ENCODE measurements at regions not wholly inside any gene's neighbourhood (a gene's known extent, or its start where the extent isn't known, plus 50 kb on each side); places are given as distances from the start of the nearest gene placed in this dataset.
A peak's percentile ranks its signal among the peaks of the same experiment; 100 is the strongest.

GRCh38 chr10:3691482-3691881, 93.5 kb downstream of the KLF6 start:
- no peak for DNase-seq (ENCODE audit: low read depth)

DNA sequence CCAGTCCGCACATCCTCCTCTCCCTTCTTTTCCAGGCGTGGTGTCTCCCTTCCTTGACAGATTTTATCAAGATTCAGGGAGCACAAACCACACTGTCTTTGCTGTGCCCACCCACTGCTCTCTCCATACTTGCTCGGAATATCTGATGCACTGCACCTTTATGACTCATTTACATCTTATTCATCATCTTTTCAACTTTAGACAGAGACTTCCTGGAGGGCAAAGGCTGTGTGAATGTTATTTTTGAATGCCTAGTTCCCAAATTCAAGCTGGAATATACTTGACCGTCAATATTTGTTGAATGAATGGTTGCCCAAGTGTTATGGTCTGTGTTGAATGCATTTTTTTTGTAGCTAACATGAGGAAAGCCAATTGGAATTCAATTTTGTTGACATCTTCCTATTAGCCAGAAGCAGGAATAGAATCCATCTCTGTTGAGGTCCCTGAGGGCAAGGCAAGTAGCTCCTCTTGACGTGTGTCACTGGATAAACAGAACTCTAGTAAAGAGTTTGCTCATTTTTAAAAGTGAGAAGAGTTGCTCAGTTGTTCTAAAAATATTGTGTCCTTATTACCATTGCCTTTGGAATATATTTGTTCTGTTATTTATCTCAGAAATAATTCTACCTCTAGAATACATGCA, 95.0 kb downstream of the KLF6 start:
- no peak for DNase-seq (ENCODE audit: low read depth)

DNA sequence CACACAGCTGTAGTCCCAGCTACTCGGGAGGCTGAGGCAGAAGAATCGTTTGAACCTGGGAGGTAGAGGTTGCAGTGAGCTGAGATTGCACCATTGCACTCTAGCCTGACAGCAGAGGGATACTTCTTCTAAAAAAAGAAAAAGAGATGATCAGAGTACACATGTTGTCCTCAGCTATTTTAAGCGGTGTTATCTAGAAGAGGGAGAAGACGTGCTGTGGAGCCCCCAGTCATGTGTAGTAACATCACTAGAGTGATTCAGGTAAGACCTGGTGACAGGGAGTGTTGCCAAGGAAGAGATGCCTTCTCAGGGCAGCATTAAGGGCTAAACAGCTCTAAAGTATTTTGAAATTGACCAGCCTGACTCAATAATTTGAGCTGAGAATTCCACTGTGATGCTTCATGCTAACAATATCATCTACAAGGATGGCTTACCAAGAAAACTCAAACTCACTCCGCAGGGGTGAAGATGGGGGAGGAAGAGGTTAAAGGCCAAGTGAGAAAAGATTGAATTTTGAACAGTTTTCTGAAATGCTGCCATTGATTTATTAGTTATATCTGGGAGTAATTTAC, 97.4 kb downstream of the KLF6 start:
- DNase-seq (ENCODE audit: low read depth): no peak

DNA sequence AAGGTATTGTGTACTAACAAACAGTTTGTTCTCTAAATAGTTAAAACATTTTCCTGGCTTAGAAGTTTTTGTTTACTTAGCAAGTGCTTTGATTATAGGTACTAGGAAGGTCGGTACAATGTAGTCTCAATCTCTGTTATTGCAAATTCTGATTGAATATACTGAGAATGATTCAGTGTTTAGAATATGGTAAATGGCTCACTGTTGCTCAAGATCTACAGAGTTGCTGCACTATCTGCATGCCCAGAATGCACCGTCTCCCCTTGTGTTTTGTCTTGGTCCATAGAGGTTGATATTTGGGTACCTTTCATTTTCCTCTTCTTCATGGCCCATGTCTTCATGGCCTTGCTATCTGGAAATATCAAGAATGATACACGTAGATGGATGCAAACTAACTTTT, 99.6 kb downstream of the KLF6 start:
- no peak for DNase-seq (ENCODE audit: low read depth)

DNA sequence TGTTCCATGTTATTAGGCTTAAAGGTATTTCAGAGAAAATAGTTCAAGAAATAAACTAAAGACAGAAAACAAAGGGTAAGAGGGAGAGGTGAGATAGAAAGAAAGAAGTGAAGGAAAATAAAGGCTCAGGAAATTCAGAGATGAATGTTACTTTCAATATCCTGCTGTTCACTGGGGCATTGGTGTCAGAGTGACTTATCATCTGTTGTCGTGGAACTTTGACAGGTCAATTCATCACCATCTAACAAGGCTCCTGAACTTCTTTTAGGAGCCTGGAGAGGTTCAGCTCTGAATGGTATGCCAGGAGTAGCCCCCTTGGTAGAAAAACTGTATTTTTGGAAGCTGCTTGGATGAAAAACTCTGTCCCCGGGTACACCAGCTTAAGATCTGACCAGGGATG, 100.1 kb downstream of the KLF6 start:
- DNase-seq (ENCODE audit: low read depth): no peak

GRCh38 chr10:3683560-3683959, 101.4 kb downstream of the KLF6 start:
- no peak for DNase-seq (ENCODE audit: low read depth)

- DNase-seq (ENCODE audit: low read depth): no peak
These were observed 102.3 kb downstream of the KLF6 start for GRCh38 chr10:3682745-3683144.

DNA sequence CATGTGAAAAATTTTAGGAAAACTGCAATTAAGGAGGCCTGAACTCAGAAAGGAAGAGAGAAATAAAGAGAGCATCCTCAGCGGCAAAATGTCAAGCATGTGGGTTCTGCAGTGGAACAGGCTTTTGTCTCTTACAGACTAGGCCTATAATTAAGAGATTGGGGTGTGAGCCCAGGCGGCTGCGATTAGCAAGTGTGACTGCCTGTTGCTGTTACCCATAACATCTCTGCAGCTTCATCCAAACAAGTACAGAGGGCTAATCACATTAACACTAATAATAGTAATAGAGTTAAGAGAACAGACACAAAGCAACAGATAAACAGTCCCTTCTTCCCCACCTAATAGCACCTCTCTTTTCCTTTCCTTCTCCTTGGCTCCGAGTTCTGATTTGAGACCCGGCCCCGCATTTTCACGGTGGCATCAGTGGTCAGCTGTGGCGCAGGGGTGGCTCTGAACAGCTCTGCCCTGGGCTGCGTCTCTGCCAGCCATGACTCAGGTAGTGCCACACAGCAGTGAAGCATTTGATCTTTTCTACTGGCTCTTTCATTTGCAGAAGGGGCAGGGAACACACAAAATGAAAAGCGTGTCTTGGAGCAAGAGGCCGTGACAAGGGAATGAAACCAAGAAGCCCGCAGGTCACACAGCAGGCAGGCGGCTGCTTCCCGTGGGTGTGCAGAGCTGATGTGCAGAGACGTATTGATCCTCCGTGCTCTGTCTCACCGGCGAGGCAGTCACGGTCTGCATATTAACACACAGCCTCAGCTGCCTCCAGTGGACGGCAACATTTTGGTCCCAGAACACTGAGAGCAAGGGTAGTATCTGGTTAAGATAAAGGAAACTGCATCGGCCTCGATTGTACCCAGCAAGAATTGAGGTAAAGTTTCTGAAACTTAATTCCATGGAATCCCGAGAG, 103.1 kb downstream of the KLF6 start:
- no peak for DNase-seq (ENCODE audit: low read depth)

DNA sequence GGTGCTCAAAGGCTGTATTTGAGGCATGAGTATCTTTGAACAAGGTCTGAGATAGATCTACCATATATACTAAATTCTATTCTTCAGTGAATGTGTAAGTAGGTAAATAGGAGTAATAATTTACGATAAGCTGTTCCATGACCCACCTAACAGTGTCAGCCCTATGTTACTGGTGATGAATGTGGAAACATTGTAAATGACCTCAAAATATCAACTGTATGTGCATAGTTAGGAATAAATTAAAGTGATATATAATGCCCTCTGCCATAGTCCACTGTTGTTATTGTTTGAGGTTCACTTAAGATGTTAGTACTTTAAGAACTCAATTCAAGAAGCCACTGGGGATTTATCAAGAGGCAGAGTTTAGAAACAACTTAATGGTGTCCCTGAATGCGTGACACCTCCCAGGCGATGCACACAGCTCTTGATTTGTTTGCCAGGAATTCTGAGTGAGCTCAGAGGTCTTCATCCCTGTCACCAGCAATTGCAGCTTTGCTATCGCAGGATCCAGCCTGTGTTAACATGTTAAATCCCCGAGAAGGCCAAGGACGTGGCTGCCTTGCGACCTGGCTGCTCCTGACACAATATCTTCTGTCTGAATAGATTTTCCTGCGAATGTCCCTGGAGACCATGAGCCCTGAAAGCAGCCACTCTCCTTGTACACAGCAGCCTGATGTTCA, 104.9 kb downstream of the KLF6 start:
- no peak for DNase-seq (ENCODE audit: low read depth)

GRCh38 chr10:3678629-3679227, 106.3 kb downstream of the KLF6 start:
- no peak for DNase-seq (ENCODE audit: low read depth)

- no peak for DNase-seq (ENCODE audit: low read depth)
These were observed 108.4 kb downstream of the KLF6 start for GRCh38 chr10:3676564-3676963.

- no peak for DNase-seq (ENCODE audit: low read depth)
These were observed 112.8 kb downstream of the KLF6 start for GRCh38 chr10:3672220-3672619.

- no peak for DNase-seq (ENCODE audit: low read depth)
These were observed 113.5 kb downstream of the KLF6 start for GRCh38 chr10:3671386-3671955.

DNA sequence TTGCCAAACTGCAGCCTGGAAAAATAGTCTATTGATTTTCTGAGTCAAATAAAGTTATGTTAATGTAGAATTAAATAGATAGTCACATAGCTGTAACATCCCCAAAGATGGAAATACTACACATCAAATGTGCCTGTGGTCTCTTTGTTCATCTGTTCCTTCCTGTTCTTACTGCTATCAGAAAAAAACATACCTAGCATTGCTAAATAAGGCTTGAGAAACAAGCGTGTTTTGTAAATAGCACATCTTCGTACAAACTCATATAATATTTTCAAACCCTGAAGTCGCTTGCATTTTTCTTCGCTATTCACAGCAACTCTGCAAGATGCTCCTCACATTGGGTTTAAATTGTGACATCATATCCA, 116.1 kb downstream of the KLF6 start:
- DNase-seq (ENCODE audit: low read depth): no peak

- DNase-seq (ENCODE audit: low read depth): peak; percentile 63
These were observed 116.6 kb downstream of the KLF6 start for GRCh38 chr10:3668276-3668965.

DNA sequence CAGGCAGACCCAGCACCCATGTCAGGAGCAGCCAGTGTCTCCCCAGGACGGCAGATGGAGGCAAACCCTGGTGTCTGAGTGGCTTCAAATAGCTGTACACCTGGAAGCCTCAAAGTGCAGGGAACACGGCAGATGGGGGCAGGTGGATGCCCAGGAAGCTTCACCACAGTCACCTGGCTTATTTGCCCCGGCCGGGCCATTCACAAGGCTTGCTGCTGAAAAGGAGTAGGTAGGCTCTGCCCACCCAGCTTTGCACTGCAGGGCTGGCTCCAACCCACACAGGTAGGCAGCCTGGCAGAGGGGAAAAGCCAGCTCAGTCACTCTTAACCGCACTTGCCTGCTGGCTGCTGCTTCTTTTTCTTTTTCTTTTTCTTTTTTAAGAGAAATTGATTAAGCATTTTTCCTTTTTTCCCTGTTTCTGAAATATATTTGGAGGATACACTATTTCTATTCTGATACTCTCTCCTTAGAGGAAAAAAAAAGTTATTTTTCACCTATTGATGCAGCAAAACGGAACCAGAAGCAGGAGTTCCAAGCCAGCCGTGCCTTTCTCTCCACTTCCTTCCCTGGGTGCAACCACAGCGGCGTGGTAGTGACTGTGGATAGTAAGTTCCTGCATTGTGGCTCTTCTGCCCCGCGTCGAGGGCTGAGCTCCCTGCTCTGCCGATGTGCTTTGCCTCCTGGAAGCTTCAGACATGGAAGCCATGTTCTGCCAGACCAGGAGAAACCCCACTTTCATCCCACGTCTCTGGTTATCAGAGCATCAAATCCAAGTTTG, 118.3 kb downstream of the KLF6 start:
- no peak for DNase-seq (ENCODE audit: low read depth)

DNA sequence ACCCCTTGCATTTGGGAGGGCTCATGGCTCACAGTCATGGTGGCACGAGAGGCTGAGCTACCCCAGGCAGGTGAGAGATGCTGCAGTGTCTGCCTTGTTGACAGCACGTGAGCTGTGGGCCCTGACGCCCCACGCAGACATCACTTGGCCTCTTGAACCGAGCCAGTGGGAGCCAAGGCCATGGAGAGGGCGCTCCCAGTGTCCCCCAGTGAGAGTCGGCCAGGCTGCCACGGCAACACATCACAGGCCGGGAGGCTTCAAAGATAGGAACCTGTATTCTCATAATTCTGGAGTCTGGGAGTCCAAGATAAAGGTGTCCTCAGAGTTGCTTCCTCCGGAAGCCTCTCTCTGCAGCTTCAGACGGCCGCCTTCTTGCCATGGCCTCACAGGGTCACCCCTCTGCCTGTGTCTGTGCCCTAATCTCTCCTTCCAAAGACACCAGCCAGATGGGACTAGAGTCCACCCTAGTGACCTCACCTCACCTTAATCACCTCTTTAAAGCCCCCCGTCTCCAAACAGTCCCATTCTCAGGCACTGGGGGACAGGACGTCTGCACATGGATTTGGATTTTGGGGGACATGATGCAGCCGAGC, 119.6 kb downstream of the KLF6 start:
- DNase-seq (ENCODE audit: low read depth): no peak

DNA sequence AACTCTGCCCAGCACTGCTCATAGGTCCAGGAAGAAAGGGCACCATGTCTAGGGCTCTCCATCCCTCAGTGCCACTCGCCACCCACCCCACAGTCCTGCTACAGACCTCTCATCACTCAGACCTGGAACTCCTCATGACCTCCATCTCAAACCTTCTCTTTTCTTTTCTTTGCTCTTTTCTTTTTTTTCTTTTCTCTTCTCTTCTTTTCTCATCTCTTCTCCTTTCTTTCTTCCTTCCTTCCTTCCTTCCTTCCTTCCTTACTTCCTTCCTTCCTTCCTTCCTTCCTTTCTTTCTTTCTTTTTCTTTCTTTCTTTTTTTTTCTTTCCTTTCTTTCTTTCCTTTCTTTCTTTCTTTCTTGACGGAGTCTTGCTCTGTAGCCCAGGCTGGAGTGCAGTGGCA, 122.2 kb downstream of the KLF6 start:
- no peak for DNase-seq (ENCODE audit: low read depth)

DNA sequence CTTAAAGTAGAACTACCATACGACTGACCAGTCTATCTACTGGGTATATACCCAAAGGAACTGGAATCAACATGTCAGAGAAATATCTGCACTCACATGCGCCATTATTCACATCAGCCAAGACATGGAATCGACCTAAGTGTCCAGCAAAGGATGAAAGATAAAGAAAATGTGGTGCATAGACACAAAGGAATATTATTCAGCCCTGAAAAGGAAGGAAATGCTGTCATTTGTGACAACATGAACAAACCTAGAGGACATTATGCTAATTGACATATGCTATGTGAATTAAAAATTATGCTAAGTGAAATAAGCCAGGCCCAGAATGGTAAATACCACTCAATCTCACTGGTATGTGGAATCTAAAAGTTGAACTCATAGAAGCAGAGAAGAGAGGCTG, 123.7 kb downstream of the KLF6 start:
- DNase-seq (ENCODE audit: low read depth): no peak

DNA sequence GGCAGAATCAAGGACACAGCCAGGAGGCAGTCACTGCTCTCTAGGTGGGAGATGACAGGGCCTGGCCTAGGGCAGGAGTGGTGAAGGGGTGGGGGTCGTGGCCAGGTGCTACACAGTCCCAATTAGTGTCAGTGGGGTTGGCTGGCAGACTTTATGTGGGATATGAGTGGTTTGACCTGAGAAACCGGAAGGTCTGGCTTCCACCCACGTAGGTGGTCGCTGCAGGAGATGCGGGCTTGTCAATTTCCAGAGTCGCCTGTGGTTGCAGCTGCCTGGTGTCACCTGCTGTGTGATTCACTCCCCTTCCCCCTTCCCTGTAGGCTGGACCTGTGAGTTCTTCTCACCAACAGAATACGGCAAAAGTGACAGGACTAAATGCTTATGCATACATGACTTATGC, 124.3 kb downstream of the KLF6 start:
- no peak for DNase-seq (ENCODE audit: low read depth)

Data from non-pigmented ciliary epithelial cell (primary cell).